Left colon (tissue), 2 donors: ENCODE measurements at regions not wholly inside any gene's neighbourhood (a gene's known extent, or its start where the extent isn't known, plus 50 kb on each side); places are given as distances from the start of the nearest gene placed in this dataset.
A peak's percentile ranks its signal among the peaks of the same experiment; 100 is the strongest.
"Not testable (repeated sequence)": the region's sequence is repeated elsewhere in the genome, so short reads cannot be mapped to it uniquely, and the experiment has no call there.

Experiments
- ATAC-seq: fragments of 200-7000 bp; cut with Tn5 transposase; one replicate; pipeline ENCODE4 v1.9.1; 2020; ENCODE audit warnings: mild to moderate bottlenecking, moderate library complexity
- DNase-seq, 2 donors: peaks; one replicate each; pipeline ENCODE4 v3.0.0-alpha.2; 2020
- intact Hi-C, 2 donors: fragments of 100-400 bp; cut with DNase I in 1 of 2; cut with micrococcal nuclease in 1 of 2; formaldehyde crosslinking; loops; one replicate each; pipeline versions ENCODE4 v1.11.2 to v1.14.0; 2022; cut with DNase I, micrococcal nuclease
- donor health status: DM: no; HTN: no; CAD: no.
- donor health status: DM: yes; HTN: yes; CAD: no.

DNA sequence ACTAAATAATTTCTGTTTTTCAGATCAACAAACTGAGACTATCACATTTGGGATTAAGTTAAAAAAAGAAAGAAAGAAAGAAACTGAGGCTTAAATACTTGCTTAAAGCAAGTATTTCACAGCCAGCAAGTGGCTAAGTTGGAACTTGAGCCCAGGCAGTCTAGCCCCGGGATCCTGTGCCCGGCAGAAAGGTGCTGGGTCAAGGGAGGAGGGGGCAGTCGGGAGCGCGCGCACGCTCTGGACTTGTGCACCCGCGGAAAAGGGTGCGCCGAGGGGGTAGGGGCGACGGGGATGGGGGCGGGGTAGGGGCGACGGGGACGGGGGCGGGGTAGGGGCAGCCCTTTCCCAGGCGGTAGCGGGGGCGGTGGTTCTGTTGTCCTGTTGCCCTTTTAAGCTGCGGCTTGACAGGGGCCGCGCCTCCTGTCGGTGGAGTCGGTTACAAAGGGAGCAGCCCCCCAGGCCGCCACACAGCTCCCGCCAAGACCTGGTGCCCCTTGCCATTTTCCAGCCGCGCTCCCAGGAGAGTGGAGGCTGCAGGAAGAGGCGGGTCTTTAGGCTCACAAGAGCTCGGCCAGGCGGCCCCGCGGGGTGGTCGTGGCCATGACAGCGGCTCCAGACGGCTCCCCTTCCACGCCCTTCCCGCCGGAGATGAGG lies 60.6 kb downstream of the GOLGA8T start:
- peak in 1 of 2 donors; percentile 1 for DNase-seq
- intact Hi-C loops, ATAC-seq: not testable (repeated sequence)

- ATAC-seq = peak; percentile 23
- peak in 1 of 2 donors; percentile 4 for DNase-seq
- intact Hi-C loops = not testable (repeated sequence)
Observed at GRCh38 chr15:30196009-30196375, 61.1 kb downstream of the GOLGA8T start.

GRCh38 chr15:30196769-30197168 lies 61.9 kb downstream of the GOLGA8T start:
- intact Hi-C loops, DNase-seq, ATAC-seq: not testable (repeated sequence)

- DNase-seq, ATAC-seq, intact Hi-C loops: not testable (repeated sequence)
Observed at GRCh38 chr15:30201517-30201916, 66.7 kb downstream of the GOLGA8T start.

DNA sequence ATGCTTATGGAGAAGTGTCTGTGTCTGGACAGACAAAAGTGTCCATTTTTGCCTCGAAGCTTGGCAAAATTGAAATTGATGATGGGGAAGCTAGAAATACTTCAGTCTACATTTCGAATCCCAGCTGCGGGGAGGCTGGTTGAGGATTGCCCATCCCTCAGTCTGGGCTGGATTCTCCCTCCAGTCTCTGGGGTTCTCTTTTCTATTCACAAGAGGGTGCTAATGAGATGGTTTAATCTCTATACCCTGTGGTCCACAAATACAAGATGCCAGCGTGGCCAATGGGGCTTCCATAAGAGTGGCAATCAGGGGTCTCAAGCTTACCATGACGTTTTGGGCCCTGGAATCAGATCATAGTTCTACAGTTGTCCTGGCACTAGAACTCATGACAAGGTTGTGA lies 78.9 kb downstream of the GOLGA8T start:
- ATAC-seq, DNase-seq, intact Hi-C loops: not testable (repeated sequence)

GRCh38 chr15:30221803-30222202 lies 87.0 kb downstream of the GOLGA8T start:
- DNase-seq, intact Hi-C loops, ATAC-seq: not testable (repeated sequence)

- ATAC-seq, DNase-seq, intact Hi-C loops: not testable (repeated sequence)
Observed at GRCh38 chr15:30222798-30223591, 88.1 kb downstream of the GOLGA8T start.

DNA sequence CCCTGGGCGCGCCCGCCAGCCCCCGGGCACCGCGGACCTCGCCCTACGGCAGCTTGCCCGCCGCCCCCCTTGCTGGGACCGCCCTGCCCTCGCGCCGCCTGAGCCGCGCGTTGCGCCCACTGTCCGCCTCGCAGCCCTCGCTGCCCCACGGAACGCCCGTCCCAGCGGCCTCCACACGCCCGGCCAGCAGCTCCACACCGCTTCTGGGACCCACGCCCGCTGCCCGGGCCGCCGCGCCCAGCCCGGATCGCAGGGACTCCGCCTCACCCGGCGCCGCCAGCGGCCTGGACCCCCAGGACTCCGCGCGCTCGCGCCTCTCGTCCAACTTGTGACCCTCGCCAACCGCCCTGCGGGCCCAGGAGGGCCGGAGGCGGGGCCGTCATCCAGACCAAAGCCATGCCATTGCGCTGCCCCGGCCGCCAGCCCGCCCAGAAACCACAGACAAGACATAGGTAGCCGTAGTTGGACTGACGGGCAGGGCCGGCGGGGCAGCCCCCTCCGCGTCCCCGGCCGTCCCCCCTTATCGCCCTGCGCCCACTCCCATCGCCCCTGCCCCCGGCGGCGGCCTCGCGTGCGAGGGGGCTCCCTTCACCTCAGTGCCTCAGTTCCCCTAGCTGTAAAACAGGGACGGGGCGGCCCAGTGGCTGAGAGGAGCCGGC lies 90.5 kb downstream of the GOLGA8T start:
- DNase-seq, intact Hi-C loops, ATAC-seq: not testable (repeated sequence)

DNA sequence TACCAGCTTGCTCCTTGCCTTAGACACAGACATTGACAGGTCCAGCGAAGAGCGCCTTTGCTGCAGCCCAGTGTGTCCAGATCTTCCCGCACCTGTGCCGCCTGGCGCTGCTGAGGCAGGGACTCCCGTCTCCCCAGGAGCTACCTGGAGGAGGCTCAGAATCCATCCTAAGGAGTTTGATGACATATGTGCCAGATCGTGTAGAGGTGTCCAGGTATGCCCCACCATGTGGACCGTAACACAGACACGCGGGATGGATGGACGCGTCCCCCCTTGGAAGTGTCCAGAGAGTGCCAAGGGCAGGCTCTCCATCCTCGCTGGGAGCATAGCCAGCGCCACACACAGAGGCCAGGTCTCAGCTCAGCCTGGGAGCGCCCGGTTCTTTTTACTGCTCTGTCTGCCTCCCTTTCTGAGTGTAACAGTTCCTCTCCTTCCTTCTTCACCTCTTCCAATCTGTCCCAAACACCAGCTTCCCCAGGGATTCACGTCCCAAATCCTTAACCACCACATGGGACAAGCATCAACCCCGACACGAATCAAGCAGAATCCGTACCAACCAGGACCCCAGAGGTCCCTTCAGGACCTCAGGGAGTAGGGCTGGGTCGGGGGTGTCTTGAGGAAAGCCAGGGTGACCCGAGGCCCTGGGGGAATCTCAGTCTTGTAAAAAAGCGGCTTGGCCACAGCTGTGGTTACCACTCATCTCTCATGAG lies 126.7 kb downstream of the GOLGA8T start:
- ATAC-seq, DNase-seq, intact Hi-C loops: not testable (repeated sequence)

DNA sequence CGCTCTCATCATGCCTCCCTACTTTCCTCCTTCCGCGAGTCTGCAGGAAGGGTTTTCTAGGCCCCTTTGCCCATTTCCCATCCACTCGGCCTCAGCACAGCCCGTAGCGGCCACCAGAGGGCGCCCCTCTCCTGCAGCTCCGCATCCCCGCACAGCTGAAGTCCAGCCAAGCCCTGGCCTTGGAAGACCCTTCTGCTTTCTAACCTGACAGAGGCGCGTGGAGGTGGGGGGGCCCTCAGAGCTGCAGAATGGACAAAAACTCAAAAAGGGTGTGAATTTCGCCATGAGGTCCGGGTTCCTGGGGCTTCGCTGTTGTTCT lies 127.2 kb downstream of the GOLGA8T start:
- peak; percentile 70 for ATAC-seq
- intact Hi-C loops, DNase-seq: not testable (repeated sequence)

DNA sequence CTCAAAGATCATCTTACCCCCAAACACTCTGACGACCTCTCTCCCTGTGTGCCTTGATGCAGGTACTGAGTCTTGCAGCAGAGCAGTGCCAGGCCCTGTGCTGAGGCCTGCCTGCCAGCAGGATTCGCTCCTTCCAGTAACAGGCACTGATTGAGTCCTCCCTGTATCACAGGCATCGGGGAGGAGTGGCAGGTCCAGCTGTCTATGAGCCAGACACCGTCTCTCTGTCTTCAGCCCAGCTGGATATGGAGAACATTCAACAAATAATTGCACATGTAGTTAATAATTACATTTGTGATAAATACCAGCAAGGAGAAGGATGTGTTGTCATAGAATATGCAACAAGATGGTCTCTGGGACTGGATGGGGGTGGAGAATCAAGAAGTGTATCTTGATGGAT lies 129.1 kb downstream of the GOLGA8T start:
- ATAC-seq, DNase-seq, intact Hi-C loops: not testable (repeated sequence)

- DNase-seq, intact Hi-C loops, ATAC-seq: not testable (repeated sequence)
Observed at GRCh38 chr15:30295150-30295844, 98.0 kb downstream of the CHRFAM7A start.

GRCh38 chr15:30303968-30304367 lies 89.4 kb downstream of the CHRFAM7A start:
- ATAC-seq, intact Hi-C loops, DNase-seq: not testable (repeated sequence)
